ENCODE measurements at regions not wholly inside any gene's neighbourhood (a gene's known extent, or its start where the extent isn't known, plus 50 kb on each side); places are given as distances from the start of the nearest gene placed in this dataset.

DNA sequence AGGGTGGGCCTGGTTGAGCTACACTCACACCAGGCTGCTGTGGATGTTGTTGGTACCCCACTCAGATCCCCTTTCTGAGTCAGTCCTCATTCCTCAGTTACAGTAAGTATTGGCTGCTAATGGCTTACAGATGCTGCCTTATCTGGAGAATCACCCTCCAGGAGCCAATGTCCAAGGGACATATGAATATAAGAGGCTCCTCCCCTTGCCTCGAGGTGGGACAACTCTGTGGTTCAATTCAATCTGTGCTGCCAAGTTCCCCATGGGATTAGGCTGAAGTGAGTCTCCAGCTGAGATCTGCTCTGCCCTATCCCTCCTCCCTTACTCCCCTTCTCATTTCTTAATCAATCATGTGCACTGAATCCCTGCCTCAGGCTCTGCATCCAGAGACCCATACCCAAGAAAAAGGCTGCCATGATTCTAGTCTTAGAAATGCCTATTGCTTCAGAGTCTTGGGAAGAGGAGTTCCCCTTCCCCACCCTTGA lies 168.8 kb upstream of the SYT13 start:
- TF ChIP-seq ZFX (IDR thresholded peaks at IDR 0.05) = no peak
- TF ChIP-seq, protein P1, sequence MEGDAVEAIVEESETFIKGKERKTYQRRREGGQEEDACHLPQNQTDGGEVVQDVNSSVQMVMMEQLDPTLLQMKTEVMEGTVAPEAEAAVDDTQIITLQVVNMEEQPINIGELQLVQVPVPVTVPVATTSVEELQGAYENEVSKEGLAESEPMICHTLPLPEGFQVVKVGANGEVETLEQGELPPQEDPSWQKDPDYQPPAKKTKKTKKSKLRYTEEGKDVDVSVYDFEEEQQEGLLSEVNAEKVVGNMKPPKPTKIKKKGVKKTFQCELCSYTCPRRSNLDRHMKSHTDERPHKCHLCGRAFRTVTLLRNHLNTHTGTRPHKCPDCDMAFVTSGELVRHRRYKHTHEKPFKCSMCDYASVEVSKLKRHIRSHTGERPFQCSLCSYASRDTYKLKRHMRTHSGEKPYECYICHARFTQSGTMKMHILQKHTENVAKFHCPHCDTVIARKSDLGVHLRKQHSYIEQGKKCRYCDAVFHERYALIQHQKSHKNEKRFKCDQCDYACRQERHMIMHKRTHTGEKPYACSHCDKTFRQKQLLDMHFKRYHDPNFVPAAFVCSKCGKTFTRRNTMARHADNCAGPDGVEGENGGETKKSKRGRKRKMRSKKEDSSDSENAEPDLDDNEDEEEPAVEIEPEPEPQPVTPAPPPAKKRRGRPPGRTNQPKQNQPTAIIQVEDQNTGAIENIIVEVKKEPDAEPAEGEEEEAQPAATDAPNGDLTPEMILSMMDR (conservative IDR thresholded peaks at IDR 0.05) = no peak
- no peak overlapping the region for H3K27ac ChIP-seq

DNA sequence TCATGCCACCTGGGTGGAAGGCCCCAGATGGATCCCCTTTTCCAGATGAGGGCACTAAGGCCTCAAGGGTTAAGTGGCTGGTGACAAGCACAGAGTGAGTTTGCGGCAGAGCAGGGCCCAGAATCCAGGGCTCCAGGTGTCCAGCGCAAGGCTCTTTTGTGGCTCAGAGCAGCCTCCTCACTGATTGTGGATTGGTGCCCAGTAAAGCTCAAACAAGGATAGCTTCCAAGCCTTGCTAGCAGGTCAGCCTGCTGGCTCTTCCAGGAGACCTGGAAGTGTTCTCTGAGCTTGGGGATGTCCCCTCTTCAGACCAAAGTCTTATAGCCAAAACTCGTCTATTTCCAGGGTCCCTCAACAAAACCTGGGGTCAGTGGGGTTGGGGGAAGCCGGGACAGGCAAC lies 167.6 kb upstream of the SYT13 start:
- TF ChIP-seq, protein P1 (conservative IDR thresholded peaks at IDR 0.05) = no peak
- TF ChIP-seq ZFX (IDR thresholded peaks at IDR 0.05) = no peak
- H3K27ac ChIP-seq = no peak overlapping the region

DNA sequence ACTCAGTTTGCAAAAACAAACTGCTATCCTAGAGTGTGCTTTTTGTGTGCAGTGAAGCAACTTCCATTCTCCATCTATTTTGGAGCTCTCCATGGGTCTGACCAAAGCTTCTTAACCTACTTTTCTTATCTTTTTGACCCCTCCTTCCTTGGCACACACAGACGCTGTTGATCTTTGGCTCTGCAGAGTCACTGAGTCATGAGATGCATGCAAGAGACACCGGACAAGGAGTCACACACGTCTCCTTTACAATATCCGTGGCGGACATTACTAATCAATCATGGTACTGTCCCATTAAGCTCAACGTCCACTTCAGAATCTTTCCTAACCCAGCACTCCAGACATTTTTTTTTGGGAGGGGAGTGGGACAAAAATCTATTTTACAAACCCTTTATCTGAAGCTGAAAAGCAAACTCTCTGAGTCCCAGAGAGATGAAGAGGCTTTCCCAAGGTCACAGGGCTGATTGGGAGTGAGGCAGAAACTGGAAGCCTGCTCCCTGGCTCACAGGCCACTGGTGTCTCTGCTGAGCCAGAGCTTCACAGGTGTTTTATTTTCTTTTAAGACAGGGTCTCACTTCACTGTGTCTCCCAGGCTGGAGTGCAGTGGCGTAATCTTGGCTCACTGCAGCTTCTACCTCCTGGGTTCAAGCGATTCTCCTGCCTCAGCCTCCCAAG lies 165.8 kb upstream of the SYT13 start:
- no peak overlapping the region for H3K27ac ChIP-seq
- no peak for TF ChIP-seq ZFX (IDR thresholded peaks at IDR 0.05)
- TF ChIP-seq, protein P1 (conservative IDR thresholded peaks at IDR 0.05) = no peak

DNA sequence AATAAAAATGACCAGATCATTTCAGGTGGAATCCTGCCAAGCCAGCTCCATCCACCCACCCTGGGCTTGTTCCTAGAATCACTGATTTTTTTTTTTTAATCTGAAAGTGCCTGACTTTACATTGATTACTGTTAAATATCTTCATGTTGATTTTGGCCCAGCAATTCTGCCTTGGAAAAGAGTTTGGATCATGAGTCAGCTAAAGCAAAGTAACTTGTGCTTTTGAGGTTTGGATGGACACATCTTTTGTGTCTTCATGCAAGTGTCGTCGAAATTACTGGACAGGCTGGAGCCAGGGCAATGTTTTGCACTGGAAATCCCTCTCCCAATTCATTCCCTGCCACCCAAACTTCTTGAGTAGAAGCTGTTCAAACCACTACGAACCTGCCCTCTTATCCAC lies 164.0 kb upstream of the SYT13 start:
- no peak overlapping the region for H3K27ac ChIP-seq
- no peak for TF ChIP-seq ZFX (IDR thresholded peaks at IDR 0.05)
- TF ChIP-seq, protein P1 (conservative IDR thresholded peaks at IDR 0.05) = no peak

DNA sequence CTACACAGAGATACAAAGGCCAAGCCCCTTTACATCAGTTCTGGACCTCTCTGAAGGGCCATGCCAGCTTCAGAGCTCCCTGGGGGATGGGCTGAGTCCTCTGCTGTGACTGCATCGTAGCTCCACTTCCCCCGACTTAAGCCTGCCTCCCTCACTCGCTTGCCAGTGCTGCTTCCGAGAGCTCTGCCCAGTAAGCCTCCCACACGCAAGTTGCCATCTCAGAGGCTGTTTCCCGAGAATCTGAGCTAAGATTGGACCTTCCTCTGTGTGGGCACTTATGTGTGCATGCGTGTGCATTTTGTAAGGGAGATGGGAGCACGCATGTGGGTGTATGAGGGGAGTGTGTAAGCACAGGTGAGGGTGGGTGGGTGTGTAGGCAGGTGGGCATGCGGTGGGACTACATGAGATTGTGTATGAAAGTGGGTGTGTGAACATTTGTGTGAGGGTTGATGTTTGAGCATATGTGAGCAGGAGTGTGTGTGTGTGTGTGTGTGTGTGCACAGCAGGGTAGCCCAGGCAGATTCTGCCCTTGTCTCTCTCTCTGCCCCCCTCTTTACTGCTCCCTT lies 163.0 kb upstream of the SYT13 start:
- TF ChIP-seq, protein P1 (conservative IDR thresholded peaks at IDR 0.05) = no peak
- TF ChIP-seq ZFX (IDR thresholded peaks at IDR 0.05) = no peak
- H3K27ac ChIP-seq = no peak overlapping the region

DNA sequence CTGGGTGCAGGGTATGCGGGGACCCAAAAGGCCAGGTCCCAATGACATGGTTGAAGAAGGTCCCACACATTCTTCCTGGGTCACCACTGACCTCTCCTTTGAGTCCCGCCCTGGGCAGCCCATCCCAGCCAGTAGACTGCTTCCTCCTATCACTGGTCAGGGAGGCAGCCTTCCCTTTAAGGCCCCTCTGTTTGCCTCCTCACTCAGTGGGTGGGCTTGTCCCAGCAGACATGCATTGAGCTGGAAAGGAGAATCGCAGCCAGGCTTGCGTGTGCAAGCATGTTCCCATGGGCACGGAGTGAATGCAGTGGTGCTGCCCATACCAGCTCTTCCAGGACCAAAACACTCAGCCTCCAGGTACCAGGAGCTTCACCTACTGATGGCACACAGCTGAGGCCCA lies 162.4 kb upstream of the SYT13 start:
- H3K27ac ChIP-seq = no peak overlapping the region
- no peak for TF ChIP-seq ZFX (IDR thresholded peaks at IDR 0.05)
- TF ChIP-seq, protein P1 (conservative IDR thresholded peaks at IDR 0.05) = no peak

DNA sequence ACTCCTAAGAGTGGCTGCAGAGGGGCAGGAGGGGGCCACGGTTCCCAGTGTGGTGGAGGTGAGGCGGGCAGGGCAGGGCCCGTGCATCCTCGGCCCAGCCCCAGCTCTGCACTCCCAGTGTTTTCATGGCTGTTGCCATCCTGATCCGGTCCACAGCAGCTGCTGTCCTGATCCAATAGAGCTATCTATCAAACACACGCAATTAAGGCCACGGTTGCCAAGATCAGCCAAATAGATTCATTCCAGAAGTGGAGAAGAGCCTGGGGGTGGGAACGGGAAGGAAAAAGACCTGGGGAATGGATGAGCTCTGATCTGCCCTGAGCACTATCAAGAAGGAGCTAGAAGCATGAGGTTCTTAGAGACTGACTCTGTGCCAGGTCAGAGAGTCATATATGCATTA lies 160.9 kb upstream of the SYT13 start:
- no peak overlapping the region for H3K27ac ChIP-seq
- TF ChIP-seq ZFX (IDR thresholded peaks at IDR 0.05) = no peak
- TF ChIP-seq, protein P1 (conservative IDR thresholded peaks at IDR 0.05) = no peak

All from C4-2B (cell line).